Breast epithelium (tissue), 4 donors: ENCODE measurements at regions not wholly inside any gene's neighbourhood (a gene's known extent, or its start where the extent isn't known, plus 50 kb on each side); places are given as distances from the start of the nearest gene placed in this dataset.

ENCODE experiments used
- DNase-seq, 2 donors: peaks; one replicate each; pipeline ENCODE4 v3.0.0-alpha.2; 2019; ENCODE audit warnings: low spot score in 2 of 2
- H3K27ac ChIP-seq, 2 donors: fragments of 200-600 bp; sonication (generic) in 1 of 2; one replicate each; pipeline ENCODE4 v1.5.1; 2016 to 2019; ENCODE audit warnings: mild to moderate bottlenecking in 1 of 2
- H3K27me3 ChIP-seq, 2 donors: fragments of 200-600 bp; sonication (generic) in 1 of 2; one replicate each; pipeline versions ENCODE4 v1.5.1 to v1.6.0; 2017 to 2019; ENCODE audit warnings: control low read depth in 1 of 2, mild to moderate bottlenecking in 1 of 2
- H3K36me3 ChIP-seq: fragments of 200-600 bp; one replicate; pipeline ENCODE4 v1.5.1; 2019
- H3K4me1 ChIP-seq, 2 donors: fragments of 200-600 bp; sonication (generic); one replicate each; pipeline ENCODE4 v1.5.1; 2016 to 2019; ENCODE audit warnings: control low read depth in 1 of 2
- H3K4me3 ChIP-seq, 3 donors: fragments of 200-600 bp; sonication (generic); 1 replicate in 2 of 3; 2 replicates in 1 of 3; pipeline ENCODE4 v1.5.1; 2016 to 2019; ENCODE audit warnings: mild to moderate bottlenecking in 3 of 3, moderate library complexity in 2 of 3
- H3K9me3 ChIP-seq, 2 donors: fragments of 200-600 bp; sonication (generic) in 1 of 2; one replicate each; pipeline ENCODE4 v1.5.1; 2016 to 2019; ENCODE audit warnings: control low read depth in 1 of 2
- POLR2A ChIP-seq: fragments of 450-650 bp; IDR thresholded peaks from one replicate; pipeline ENCODE4 v1.6.1; 2016; ENCODE audit warnings: antibody characterized with exemption, mild to moderate bottlenecking, moderate library complexity
- POLR2AphosphoS5 ChIP-seq, 3 donors: sonication (generic); formaldehyde crosslinking; IDR thresholded peaks; one replicate each; pipeline ENCODE4 v1.6.1; 2017; ENCODE audit warnings: antibody characterized with exemption in 3 of 3
- intact Hi-C: fragments of 100-400 bp; cut with DNase I; formaldehyde crosslinking; loops from one replicate; pipeline ENCODE4 v1.15.1; 2023; ENCODE audit warnings: low total_unique reads
- TF ChIP-seq, protein P1 (sequence below), 3 donors: fragments of 450-650 bp; IDR thresholded peaks; one replicate each; pipeline ENCODE4 v1.5.1; 2016 to 2017; ENCODE audit warnings: antibody characterized with exemption in 3 of 3, mild to moderate bottlenecking in 3 of 3, moderate library complexity in 3 of 3

DNA sequence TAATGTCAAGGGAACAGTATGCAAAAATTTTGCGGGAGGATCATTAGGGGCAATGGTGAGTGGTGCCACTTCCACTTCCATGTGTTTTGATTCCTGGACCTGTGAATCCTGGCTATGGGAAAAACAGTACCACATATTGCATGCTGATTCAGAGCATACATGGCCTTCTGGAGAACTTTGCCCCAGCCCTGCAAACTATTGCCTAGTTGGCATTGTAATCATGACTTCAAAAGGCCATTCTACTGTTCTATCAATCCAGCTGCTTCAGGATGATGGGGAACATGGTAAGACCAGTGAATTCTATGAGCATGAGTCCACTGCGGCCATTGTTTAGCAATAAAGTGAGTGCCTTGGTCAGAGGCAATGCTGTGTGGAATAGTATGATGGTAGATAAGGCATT, 75.3 kb upstream of the ZC3H15 start:
- Histone ChIP-seq H3K27ac (no peak overlapping the region), H3K27me3 (no peaks in the 10 kb centered on the region), H3K9me3 (no peaks in the 10 kb centered on the region), H3K36me3 (no peaks in the 10 kb centered on the region), H3K4me1 (no peaks in the 10 kb centered on the region), H3K4me3 (no peak overlapping the region)
- TF ChIP-seq POLR2AphosphoS5 (IDR thresholded peaks at IDR 0.05) (no peak), POLR2A (no peak)
- TF ChIP-seq, protein P1, sequence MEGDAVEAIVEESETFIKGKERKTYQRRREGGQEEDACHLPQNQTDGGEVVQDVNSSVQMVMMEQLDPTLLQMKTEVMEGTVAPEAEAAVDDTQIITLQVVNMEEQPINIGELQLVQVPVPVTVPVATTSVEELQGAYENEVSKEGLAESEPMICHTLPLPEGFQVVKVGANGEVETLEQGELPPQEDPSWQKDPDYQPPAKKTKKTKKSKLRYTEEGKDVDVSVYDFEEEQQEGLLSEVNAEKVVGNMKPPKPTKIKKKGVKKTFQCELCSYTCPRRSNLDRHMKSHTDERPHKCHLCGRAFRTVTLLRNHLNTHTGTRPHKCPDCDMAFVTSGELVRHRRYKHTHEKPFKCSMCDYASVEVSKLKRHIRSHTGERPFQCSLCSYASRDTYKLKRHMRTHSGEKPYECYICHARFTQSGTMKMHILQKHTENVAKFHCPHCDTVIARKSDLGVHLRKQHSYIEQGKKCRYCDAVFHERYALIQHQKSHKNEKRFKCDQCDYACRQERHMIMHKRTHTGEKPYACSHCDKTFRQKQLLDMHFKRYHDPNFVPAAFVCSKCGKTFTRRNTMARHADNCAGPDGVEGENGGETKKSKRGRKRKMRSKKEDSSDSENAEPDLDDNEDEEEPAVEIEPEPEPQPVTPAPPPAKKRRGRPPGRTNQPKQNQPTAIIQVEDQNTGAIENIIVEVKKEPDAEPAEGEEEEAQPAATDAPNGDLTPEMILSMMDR (IDR thresholded peaks at IDR 0.05): no peak
- intact Hi-C loops: no loop called here
- no peak for DNase-seq

DNA sequence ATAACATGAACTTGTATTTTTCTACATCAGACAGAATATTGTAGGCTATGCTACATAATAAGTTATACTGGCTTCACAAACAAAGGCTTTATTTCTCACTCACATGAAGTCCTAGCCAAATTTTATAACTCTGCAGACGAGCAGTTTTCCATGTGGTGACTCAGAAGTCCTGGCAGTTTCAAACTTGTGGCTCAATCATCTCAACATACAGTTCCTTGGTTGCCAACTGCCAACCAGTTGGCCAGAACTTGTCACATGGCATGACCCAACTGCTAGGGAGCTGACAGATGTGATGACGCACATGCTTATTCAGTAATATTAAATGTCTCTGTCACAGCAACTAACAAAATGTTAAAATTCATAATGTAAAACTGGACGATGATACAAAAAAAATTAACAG, 63.8 kb upstream of the ZC3H15 start:
- H3K27ac ChIP-seq: no peak overlapping the region
- intact Hi-C loops: no loop called here

DNA sequence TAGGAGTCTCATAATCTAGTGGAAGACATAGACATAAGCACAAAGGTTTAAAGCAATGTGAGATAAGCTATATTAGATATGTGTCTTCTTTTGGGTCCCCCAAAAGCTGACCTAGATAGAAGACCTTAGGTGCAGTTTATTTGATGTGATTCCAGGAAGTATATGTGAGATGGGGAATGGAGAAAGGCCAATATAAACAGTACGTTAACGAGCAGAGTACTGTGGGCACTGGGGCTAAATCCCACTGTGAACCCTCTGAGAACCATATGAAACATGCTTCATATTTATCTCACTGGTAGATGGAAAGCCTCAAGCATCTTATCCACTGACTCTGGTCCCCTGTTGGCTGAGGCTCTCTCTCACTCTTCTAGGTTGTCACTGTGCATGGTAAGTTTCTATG, 62.6 kb upstream of the ZC3H15 start:
- intact Hi-C loops: no loop called here
- no peaks in the 10 kb centered on the region for H3K36me3 ChIP-seq
- no peak for TF ChIP-seq POLR2AphosphoS5 (IDR thresholded peaks at IDR 0.05)
- TF ChIP-seq, protein P1 (IDR thresholded peaks at IDR 0.05): no peak
- no peak for TF ChIP-seq POLR2A
- no peaks in the 10 kb centered on the region for H3K27me3 ChIP-seq
- H3K4me3 ChIP-seq: no peak overlapping the region
- H3K9me3 ChIP-seq: no peaks in the 10 kb centered on the region
- no peak overlapping the region for H3K27ac ChIP-seq
- DNase-seq: no peak
- H3K4me1 ChIP-seq: no peaks in the 10 kb centered on the region

More for the DNA sequence above, 63.8 kb upstream of the ZC3H15 start:
- no peaks in the 10 kb centered on the region for H3K27me3 ChIP-seq
- no peaks in the 10 kb centered on the region for H3K9me3 ChIP-seq
- no peak for TF ChIP-seq POLR2A
- no peak for TF ChIP-seq POLR2AphosphoS5 (IDR thresholded peaks at IDR 0.05)
- TF ChIP-seq, protein P1 (IDR thresholded peaks at IDR 0.05): no peak
- H3K36me3 ChIP-seq: no peaks in the 10 kb centered on the region
- H3K4me1 ChIP-seq: no peaks in the 10 kb centered on the region
- no peak overlapping the region for H3K4me3 ChIP-seq
- peak in 1 of 2 donors; percentile 28 for DNase-seq

DNA sequence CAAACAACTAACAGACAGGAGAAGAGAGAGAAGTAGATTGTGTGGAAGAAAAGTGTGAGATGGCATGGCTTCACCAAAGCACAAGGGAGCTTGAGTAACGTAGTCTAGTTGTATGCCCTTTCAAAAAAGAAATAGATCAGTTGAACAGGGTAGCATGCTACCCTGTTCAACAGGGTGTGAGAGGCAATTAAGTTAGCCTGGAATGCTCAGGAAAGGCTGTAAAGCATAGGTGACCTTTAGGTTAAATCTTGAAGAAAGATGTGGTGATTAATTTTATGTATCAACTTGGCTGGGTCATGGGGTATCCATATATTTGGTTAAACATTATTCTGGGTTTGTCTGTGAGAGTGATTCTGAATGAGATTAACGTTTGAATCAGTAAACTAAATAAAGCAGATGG, 61.8 kb upstream of the ZC3H15 start:
- TF ChIP-seq, protein P1 (IDR thresholded peaks at IDR 0.05): no peak
- no peak for TF ChIP-seq POLR2AphosphoS5 (IDR thresholded peaks at IDR 0.05)
- intact Hi-C loops: no loop called here
- no peak overlapping the region for H3K4me3 ChIP-seq
- no peak overlapping the region for H3K27ac ChIP-seq
- H3K36me3 ChIP-seq: no peaks in the 10 kb centered on the region
- no peaks in the 10 kb centered on the region for H3K9me3 ChIP-seq
- no peaks in the 10 kb centered on the region for H3K27me3 ChIP-seq
- DNase-seq: no peak
- no peaks in the 10 kb centered on the region for H3K4me1 ChIP-seq

DNA sequence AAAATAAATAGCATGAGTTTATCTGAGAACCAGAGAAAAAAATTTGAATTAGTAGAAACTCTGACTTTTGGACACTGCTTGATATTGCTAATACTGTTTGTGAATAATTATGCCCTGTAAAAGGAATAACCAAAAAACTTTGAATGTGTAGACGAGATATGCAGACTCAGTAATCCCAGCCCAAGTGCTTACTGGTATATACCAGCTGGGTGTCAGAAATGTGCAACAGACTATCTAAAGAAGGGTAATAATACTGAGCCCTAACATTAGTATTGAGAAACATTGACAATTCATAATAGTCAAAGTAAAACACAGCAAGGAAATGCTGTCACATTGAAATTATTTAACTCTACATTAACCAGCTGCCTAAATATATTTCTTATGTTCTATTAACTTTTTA, 60.5 kb upstream of the ZC3H15 start:
- no peak for DNase-seq
- H3K4me3 ChIP-seq: no peak overlapping the region
- H3K4me1 ChIP-seq: no peaks in the 10 kb centered on the region
- H3K36me3 ChIP-seq: no peaks in the 10 kb centered on the region
- H3K27ac ChIP-seq: no peak overlapping the region
- no peaks in the 10 kb centered on the region for H3K27me3 ChIP-seq
- TF ChIP-seq, protein P1 (IDR thresholded peaks at IDR 0.05): no peak
- no peak for TF ChIP-seq POLR2AphosphoS5 (IDR thresholded peaks at IDR 0.05)
- TF ChIP-seq POLR2A: no peak
- H3K9me3 ChIP-seq: no peaks in the 10 kb centered on the region
- intact Hi-C loops: no loop called here
